Gastrocnemius medialis (tissue), 4 donors: ENCODE measurements at regions not wholly inside any gene's neighbourhood (a gene's known extent, or its start where the extent isn't known, plus 50 kb on each side); places are given as distances from the start of the nearest gene placed in this dataset.

Experiments
- ATAC-seq, 2 donors: fragments of 150-250 bp; one replicate each; pipeline ENCODE4 v1.9.1; 2016
- DNase-seq, 2 donors: peaks; one replicate each; pipeline ENCODE4 v3.0.0-alpha.2; 2019
- H3K27ac ChIP-seq, 4 donors: fragments of 200-600 bp; sonication (generic); 1 replicate in 1 of 4; 2 replicates in 3 of 4; pipeline ENCODE4 v1.5.1; 2016 to 2018; ENCODE audit warnings: mild to moderate bottlenecking in 2 of 4, moderate library complexity in 1 of 4
- H3K27me3 ChIP-seq, 3 donors: fragments of 200-600 bp; sonication (generic) in 2 of 3; 1 replicate in 1 of 3; 2 replicates in 2 of 3; pipeline versions ENCODE4 v1.5.1 to v1.6.0; 2016 to 2019; ENCODE audit warnings: mild to moderate bottlenecking in 1 of 3, moderate library complexity in 1 of 3
- H3K36me3 ChIP-seq, 2 donors: fragments of 200-600 bp; sonication (generic) in 1 of 2; one replicate each; pipeline ENCODE4 v1.5.1; 2017 to 2018
- H3K4me1 ChIP-seq, 2 donors: fragments of 200-600 bp; sonication (generic) in 1 of 2; one replicate each; pipeline ENCODE4 v1.5.1; 2016 to 2017; ENCODE audit warnings: mild to moderate bottlenecking in 2 of 2
- H3K4me3 ChIP-seq, 4 donors: fragments of 200-600 bp; sonication (generic) in 3 of 4; 1 replicate in 1 of 4; 2 replicates in 3 of 4; pipeline ENCODE4 v1.5.1; 2016 to 2019; ENCODE audit warnings: mild to moderate bottlenecking in 2 of 4
- H3K9me3 ChIP-seq, 3 donors: fragments of 200-600 bp; sonication (generic) in 2 of 3; 1 replicate in 1 of 3; 2 replicates in 2 of 3; pipeline ENCODE4 v1.5.1; 2016 to 2019
- CTCF ChIP-seq, 5 experiments: fragments of 450-650 bp in 3 of 5; fragments of 200-600 bp in 2 of 5; sonication (generic) in 2 of 5; IDR thresholded peaks in 4 of 5; conservative IDR thresholded peaks in 1 of 5; 1 replicate in 4 of 5; 2 replicates in 1 of 5; pipeline ENCODE4 v1.5.1; 2016 to 2019; ENCODE audit warnings: antibody characterized with exemption in 5 of 5, mild to moderate bottlenecking in 3 of 5, moderate library complexity in 3 of 5
- POLR2A ChIP-seq, 2 donors: fragments of 450-650 bp; IDR thresholded peaks; one replicate each; pipeline ENCODE4 v1.6.1; 2017; ENCODE audit warnings: antibody characterized with exemption in 2 of 2, mild to moderate bottlenecking in 2 of 2, moderate library complexity in 2 of 2
- in situ Hi-C, 4 donors: fragments of 200-750 bp; cut with MboI; loops; one replicate each; pipeline versions ENCODE4 v1.15.0 to v1.8.0; 2017; ENCODE audit warnings: low sequenced_read_pairs in 4 of 4
- intact Hi-C: fragments of 100-400 bp; cut with DNase I; formaldehyde crosslinking; loops from one replicate; pipeline ENCODE4 v1.15.1; 2023; ENCODE audit warnings: low total_unique reads

GRCh38 chr13:77386046-77386445 lies 59.2 kb upstream of the MYCBP2 start:
- H3K27ac ChIP-seq = peak overlapping the region in 1 of 4 donors; percentile 4
- no peak overlapping the region for H3K4me3 ChIP-seq
- H3K27me3 ChIP-seq = no peaks in the 10 kb centered on the region
- in situ Hi-C loops = no loop called here
- DNase-seq = no peak
- no peak for ATAC-seq
- no peak for TF ChIP-seq CTCF (IDR thresholded peaks at IDR 0.05 in 4 of 5, conservative IDR thresholded peaks at IDR 0.05 in 1 of 5)
- H3K9me3 ChIP-seq = no peaks in the 10 kb centered on the region
- H3K36me3 ChIP-seq = no peaks in the 10 kb centered on the region
- no peaks in the 10 kb centered on the region for H3K4me1 ChIP-seq
- intact Hi-C loops = loop anchor here (5.0 kb wide), 1 partner anchor 86 kb away; no protein-coding TSS in a partner anchor

GRCh38 chr13:77384999-77385398 lies 58.1 kb upstream of the MYCBP2 start:
- DNase-seq (no peak), ATAC-seq (no peak)
- H3K27me3 ChIP-seq = no peaks in the 10 kb centered on the region
- H3K4me1 ChIP-seq = no peaks in the 10 kb centered on the region
- H3K36me3 ChIP-seq = no peaks in the 10 kb centered on the region
- no peak overlapping the region for H3K27ac ChIP-seq
- H3K4me3 ChIP-seq = no peak overlapping the region
- no peaks in the 10 kb centered on the region for H3K9me3 ChIP-seq
- intact Hi-C loops = loop anchor here (5.0 kb wide), 1 partner anchor 87 kb away; no protein-coding TSS in a partner anchor
- TF ChIP-seq POLR2A (IDR thresholded peaks at IDR 0.05) (no peak), CTCF (IDR thresholded peaks at IDR 0.05 in 4 of 5, conservative IDR thresholded peaks at IDR 0.05 in 1 of 5) (no peak)
- in situ Hi-C loops = no loop called here

- H3K9me3 ChIP-seq = no peaks in the 10 kb centered on the region
- no peak overlapping the region for H3K4me3 ChIP-seq
- H3K27me3 ChIP-seq = no peaks in the 10 kb centered on the region
- no peaks in the 10 kb centered on the region for H3K36me3 ChIP-seq
- in situ Hi-C loops = no loop called here
- intact Hi-C loops = no loop called here
- TF ChIP-seq CTCF (IDR thresholded peaks at IDR 0.05 in 4 of 5, conservative IDR thresholded peaks at IDR 0.05 in 1 of 5) = no peak
- no peak for TF ChIP-seq POLR2A (IDR thresholded peaks at IDR 0.05)
- H3K27ac ChIP-seq = no peak overlapping the region
- ATAC-seq = no peak
- DNase-seq = no peak
- H3K4me1 ChIP-seq = no peaks in the 10 kb centered on the region
Observed at GRCh38 chr13:77383097-77383496, 56.2 kb upstream of the MYCBP2 start.

GRCh38 chr13:77381059-77381458 lies 54.2 kb upstream of the MYCBP2 start:
- no peak overlapping the region for H3K4me3 ChIP-seq
- intact Hi-C loops (no loop called here), in situ Hi-C loops (no loop called here)
- no peak for ATAC-seq
- H3K9me3 ChIP-seq = no peaks in the 10 kb centered on the region
- DNase-seq = no peak
- H3K4me1 ChIP-seq = no peaks in the 10 kb centered on the region
- TF ChIP-seq POLR2A (IDR thresholded peaks at IDR 0.05) (no peak), CTCF (IDR thresholded peaks at IDR 0.05 in 4 of 5, conservative IDR thresholded peaks at IDR 0.05 in 1 of 5) (no peak)
- H3K27me3 ChIP-seq = no peaks in the 10 kb centered on the region
- no peaks in the 10 kb centered on the region for H3K36me3 ChIP-seq
- H3K27ac ChIP-seq = no peak overlapping the region

- no peak overlapping the region for H3K27ac ChIP-seq
- H3K27me3 ChIP-seq = no peaks in the 10 kb centered on the region
- ATAC-seq (no peak), DNase-seq (no peak)
- H3K4me1 ChIP-seq = no peaks in the 10 kb centered on the region
- intact Hi-C loops (no loop called here), in situ Hi-C loops (no loop called here)
- TF ChIP-seq CTCF (IDR thresholded peaks at IDR 0.05 in 4 of 5, conservative IDR thresholded peaks at IDR 0.05 in 1 of 5) (no peak), POLR2A (IDR thresholded peaks at IDR 0.05) (no peak)
- no peaks in the 10 kb centered on the region for H3K9me3 ChIP-seq
- no peaks in the 10 kb centered on the region for H3K36me3 ChIP-seq
- no peak overlapping the region for H3K4me3 ChIP-seq
Observed at GRCh38 chr13:77379508-77379907, 52.6 kb upstream of the MYCBP2 start.
